ENCODE measurements at regions not wholly inside any gene's neighbourhood (a gene's known extent, or its start where the extent isn't known, plus 50 kb on each side); places are given as distances from the start of the nearest gene placed in this dataset.

GRCh38 chr7:144892761-144893160 is 56.9 kb upstream of the TPK1 start:
- no peaks in the 10 kb centered on the region for H3K9me3 ChIP-seq
- no peaks in the 10 kb centered on the region for H3K4me1 ChIP-seq
- intact Hi-C loops (cut with DNase I; ENCODE audit: low total_unique reads) (no loop called here), in situ Hi-C loops (cut with MboI; ENCODE audit: low sequenced_read_pairs in 4 of 4) (no loop called here)
- no peaks in the 10 kb centered on the region for H3K36me3 ChIP-seq
- ATAC-seq (no peak), DNase-seq (no peak)
- no peaks in the 10 kb centered on the region for H3K27me3 ChIP-seq
- no peak overlapping the region for H3K4me3 ChIP-seq
- H3K27ac ChIP-seq = no peak overlapping the region
- TF ChIP-seq CTCF (IDR thresholded peaks at IDR 0.05 in 4 of 5, conservative IDR thresholded peaks at IDR 0.05 in 1 of 5) (no peak), POLR2A (IDR thresholded peaks at IDR 0.05) (no peak)
